LHCN-M2 (cell line): ENCODE measurements at regions not wholly inside any gene's neighbourhood (a gene's known extent, or its start where the extent isn't known, plus 50 kb on each side); places are given as distances from the start of the nearest gene placed in this dataset.

Experiments used
- DNase-seq: peaks from one replicate; pipeline ENCODE4 v3.0.0-alpha.2; 2012; ENCODE audit warnings: low read depth

DNA sequence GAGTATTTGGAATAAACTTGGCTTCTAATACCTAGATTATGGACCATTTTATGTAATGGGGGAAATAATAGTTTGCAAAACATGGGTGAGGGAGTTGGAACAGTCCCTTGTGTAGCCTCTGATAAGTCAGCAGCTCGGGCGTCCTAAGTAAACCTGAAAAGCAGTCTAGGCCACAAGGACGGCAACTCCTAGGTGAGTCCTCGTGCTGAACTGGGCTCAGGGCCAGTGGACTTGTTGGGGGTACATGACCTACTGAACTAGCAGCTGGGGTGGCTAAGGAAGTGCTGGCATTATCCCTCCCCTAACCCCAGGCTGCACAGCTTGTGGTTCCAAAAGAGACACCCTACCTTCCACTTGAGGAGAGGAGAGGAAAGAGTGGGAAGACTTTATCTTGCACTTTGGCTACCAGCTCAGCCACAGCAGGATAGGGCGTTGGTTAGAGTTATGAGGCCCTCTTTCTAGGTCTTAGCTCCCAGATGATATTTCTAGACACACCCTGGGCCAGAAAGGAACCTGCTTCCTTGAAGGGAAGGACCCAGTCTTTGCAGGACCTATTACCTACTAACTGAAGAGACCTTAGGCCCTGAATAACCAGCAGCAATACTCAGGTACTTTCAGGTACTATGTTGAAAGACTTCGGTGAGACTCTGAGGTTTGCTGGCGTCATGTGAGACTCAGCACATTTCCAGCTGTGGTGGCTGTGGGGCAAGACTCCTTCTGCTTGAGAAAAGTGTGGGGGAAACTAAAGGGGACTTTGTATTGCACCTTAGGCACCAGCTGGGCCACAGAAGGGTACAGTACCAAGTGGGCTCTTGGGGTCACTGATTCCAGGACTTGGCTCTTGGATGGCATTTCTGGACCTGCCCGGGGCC is 71.0 kb downstream of the AQP4 start:
- DNase-seq = no peak

DNA sequence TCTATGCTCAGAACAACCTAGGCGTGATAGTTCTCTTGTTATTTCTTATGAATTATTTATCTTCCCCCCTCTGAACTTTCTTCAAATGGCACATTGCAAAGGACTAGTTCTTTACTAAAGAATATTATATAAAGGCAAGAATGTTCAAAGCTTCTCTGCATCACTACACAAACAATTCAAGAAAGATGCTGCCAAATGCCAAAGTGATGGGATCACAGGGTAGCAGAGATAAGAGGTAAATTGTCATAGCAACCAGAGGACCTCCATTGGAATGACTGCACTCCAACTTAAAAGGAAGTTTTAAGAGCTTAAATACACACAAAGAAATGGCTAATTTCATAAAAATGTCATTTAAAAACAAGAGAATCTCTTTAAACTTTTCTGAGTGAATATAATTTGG is 72.8 kb downstream of the AQP4 start:
- no peak for DNase-seq

DNA sequence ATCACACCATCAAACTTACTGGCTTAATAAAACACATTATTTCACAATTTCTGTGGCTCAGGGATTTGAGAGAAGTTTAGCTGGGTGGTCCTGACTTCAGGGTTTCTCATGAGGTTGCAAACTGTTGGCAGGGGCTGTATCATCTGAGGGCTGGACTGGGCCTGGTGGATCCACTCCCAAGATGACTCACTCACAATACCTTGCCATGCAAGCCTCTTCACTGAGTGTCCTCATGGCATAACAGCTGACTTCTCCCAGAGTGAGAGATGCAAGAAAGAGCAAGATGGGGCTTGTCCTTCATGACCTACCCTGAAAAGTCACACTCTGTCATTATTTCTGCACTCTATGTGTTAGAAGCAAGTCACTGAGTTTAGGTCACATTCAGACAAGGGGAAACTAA is 73.8 kb downstream of the AQP4 start:
- no peak for DNase-seq

DNA sequence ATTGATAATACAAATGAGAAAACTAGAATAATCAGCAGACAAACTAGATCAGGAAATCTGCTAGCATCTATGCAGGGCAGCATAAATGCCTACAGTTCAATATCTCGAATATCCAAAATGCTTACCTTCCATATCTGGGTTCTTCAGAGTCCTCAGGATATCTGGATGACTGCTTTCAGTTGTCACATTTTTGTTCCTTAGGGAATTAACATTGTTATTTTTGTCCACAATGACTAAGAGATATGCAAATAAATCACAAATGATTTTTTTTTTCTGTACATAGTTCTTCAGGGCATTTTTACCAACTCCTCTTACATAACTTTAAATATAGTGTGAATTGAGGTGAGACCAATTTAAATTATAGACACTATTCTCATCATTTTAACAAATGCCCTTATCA is 80.9 kb downstream of the AQP4 start:
- no peak for DNase-seq

DNA sequence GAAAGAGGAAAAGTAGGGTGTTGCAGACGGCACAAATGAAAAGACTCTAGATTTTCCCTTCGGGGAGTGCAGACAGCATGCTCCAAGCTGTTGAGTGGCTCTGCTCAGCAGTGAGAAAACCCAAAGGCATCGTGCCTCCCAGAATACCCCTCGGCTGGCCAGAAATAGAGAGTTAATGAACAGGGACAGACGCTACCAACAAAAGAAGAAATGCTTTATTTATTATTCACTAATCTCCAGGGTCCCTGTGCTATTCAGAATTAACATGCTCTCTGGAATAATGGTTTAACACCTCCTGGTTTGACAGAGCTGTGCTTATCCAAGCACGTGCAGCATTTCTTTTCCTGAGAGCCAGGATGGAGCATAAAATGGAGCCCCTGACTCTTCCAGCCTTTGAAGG is 82.3 kb downstream of the AQP4 start:
- DNase-seq = no peak

DNA sequence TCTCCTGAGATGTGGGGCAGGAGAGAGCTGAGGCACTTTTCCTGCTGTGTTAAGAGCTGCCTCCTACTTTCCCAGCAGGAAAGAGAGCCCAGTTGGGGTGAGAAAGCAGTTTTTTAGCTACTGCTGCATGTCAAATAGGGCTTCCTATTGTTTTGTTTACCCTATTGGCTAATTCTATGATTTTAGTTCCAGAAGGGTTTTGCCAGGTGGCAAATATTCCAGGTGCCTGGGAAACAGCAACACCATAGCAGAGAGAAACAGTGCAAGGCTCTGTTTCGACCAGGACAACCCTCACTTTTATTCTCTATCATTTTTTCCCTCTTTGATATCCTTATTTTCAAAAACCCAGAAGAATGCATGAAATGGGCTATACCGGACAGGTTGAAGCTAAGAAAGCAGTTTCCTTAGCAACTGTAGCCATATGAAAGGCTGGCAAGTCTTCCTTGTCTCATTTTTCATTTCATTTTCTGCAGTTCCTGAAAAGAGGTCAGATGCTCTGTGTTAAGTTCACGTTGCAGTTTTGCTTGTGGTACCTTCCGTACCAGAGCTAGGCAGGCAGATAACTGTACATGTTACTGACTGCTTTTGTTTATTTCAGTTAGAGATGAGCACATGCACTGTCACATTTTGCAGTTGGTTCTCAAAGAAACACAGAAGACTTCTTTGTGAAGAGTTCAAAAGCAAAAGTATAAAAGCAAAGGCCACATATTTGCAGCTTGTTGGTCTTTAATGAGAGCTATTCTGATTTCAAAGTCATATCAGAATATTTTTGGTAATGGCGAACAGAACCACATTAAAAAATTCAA is 84.8 kb downstream of the AQP4 start:
- DNase-seq = no peak

DNA sequence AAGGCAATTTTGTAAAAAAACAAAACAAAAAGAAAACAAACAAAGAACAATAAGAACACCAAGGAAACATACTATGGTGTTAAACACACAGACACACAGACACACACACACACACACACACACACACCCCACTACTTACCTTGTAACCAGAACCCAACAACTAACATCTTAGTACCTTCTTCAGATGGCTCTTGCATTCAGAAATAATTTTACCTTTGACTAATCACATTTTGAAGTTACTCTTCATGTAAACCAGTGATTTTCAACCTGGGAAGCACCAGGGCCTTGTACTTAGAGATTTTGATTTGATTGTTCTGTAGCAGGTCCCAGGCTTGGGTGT is 87.5 kb downstream of the AQP4 start:
- no peak for DNase-seq

DNA sequence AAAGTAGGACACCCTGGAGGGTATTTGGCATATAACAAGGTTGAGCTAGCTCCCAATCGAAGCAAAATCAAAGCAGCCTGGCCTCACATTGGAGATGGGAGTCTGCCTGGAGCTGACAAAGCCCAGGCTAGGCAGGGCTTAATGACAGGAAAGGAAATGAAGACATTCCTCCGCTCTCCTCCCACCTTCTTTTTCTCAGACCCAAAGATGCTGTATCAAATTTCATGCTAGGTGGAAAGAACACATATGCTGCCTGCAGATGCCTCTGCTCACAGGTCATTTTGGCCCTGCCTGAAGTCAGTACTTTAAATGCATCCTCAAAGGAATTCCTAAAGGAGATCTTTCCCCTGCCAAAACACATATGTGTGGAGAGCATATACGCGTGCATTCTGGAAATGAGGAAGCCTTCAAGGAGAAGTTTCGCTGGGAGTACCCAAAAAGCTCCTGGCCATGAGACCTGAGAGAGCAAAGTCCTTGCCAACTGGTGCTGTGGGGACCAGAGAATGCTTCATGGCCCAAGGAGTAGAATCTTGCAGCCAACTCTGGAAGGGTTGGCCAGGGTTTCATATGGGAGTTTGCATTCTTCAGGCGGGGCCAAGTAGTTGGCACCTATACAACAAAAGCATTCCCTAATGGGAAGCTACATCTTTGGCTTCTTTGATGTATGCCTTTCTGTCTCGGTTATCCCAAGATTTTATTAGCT is 88.0 kb downstream of the AQP4 start:
- no peak for DNase-seq

DNA sequence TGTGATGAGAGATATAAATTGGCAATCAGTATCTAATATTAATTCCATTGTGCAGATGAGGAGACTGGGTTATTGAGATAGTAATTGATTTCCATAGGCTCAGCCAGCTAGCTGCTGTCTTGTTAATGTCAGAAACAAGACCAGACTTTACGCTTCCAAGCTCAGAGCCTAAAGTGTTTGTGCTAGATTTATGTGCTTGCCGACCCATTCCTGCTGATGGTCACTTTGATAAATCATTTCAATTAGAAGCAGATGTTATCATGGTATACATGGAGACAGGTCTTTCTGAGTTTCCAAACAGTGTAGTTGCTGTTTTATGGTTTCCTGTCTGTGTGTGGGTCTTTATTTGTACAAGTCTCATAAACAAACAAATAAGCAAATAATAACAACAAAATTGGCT is 92.8 kb downstream of the AQP4 start:
- no peak for DNase-seq

DNA sequence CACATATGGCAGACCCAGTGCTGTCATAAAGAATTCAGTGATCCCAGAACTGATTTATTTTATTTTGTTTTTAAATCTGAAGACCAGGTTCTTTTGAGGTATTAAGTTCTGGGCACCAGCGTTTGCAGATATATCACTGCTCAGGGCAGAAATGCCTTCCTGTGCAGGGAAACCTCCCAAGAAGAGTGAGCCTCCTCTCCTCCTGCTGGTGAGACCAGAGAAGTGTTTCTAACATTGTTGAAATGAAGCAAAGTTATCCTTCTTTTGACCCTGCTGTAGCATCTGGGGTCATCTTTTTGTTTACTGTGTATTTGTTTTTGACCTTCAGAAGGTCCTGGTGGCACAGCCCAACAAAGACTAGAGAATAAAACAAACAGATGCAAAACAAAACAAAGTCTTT is 94.0 kb downstream of the AQP4 start:
- no peak for DNase-seq

DNA sequence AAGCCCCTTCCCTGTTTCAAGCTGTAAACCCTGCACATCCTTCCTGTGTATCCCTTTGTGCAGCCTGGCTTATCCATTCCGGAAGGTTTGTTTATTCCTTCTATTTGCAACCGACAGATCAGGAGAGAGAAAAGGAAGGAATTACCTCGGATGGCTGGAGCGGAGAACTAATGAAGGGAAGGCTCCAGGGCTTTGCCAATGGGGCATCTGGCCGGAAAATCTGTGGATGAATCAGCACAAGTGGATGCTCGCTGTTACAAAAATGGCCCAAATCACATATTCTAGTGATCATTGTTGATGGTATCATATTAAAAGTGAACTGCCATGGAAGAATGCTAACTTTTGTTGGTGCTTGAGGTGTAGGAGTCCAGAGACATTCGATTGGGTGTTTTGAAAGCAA is 97.1 kb downstream of the AQP4 start:
- DNase-seq = no peak

DNA sequence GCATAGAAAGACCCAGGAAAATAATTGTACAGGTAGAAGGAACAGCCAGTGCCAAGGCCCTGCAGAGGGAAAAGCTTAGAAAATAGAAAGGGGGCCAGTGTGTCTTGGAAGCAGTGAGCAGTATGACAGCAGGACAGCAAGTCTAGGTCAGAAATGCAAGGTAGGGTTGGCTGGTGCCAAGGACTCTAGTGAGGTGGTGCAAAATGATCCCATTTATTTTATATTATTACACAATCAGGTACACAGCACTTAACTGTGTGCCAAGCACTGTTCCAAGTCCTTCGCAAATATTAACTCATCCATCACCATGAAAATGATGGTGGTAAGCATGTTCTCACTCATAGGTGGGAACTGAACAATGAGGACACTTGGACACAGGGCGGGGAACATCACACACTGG is 100.0 kb downstream of the AQP4 start:
- no peak for DNase-seq

DNA sequence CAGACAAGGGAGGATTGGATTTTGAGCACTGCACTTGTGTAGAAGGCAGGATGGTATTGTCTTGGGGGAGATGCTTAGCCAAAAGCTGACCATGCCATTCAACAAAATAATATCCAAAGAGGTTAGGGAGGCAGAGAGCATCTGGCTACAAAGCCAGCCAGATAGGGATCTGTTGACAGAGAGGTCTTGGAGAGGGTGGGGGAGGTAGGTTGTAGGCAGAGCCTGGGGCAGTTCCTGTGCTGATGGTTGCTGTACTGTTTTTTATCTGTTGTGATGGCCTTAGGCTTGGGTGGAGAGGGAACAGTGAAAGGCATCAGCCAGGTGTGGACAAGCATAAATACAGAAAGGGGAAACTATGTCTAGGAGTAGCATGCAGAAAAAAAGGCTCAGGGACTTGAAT is 100.9 kb downstream of the AQP4 start:
- no peak for DNase-seq

DNA sequence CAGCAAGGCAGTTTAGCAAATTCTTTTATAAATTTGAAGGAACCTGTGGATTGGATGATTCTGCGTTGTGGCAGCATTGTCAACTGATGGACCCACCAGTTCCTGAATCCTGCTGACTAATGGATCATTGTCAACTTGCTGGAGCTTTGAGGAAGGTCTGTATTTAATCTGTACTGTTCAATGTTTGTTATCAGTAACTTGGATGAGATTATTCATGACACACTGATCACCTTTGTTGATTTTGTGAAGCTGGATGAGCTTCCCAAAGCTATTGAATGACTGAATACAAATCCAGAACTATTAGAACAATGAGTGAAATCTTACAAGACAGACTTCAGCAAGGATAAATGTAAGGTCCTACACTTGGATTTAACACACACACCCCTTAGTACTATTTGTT is 101.3 kb downstream of the AQP4 start:
- DNase-seq = no peak

DNA sequence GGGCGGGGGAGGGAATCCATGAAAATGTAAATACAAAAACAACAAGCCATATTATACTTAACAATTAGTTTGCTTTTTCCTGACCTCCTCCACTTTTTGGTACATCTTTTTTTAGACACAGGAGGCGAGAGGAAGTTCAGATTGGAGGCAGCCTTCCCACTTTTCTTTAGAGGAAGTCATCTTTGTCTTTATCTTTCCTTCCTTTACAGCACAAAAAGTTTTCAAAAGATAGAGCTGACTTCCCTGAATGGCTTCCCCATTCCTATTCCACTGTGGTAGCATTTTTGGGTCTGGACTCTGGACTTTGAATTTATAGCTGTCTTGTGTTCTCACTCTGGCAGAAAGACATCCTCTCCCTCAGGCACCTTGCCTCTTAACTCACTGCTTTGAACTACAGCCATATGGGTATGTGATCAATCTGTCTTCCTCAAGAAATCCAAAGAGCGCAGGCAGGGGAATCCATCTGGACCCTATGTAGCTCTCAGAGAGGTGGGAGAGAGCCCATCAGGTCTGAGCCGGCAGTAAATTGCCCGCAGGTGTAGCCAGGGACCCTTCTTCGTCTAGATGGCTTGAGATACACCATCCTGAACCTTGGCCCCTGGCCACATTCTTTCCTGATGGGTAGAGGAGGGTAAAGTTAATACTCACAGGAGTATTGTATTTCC is 101.9 kb downstream of the AQP4 start:
- DNase-seq = no peak

DNA sequence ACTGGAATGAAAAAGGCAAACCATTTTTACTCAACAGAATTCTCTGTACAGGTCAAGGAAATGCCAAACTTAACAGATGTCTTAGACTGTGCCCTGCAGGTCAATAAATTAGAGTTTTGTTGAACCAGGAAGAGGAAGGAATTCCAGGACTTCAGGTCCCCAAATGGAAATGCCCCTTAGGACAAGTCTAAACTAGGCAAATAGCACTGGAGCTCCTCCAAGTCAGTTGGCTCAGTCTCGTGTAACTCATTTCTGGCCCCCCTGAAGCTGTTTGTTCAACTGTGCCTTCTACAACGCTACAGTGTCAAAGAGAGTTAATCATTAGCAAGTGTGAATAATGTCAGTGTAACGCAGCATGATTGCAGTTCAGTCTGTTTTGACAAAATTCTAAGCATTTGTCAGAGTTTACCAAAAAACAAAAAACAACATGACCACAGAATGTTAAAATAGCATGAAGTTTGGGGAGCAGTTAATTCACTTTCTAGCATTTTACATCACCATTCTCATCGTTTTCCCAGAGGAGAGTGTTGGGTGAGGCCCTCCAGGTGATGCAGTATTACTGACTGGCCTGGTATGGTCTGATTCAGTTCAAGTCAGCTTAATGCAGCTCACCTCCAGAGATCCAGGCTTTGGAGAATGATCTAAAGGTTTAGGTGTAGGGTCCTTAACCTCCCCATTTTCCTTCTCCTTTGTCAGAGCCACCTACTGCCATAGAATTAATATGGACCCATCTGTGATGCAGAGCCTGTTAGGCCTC is 108.1 kb downstream of the AQP4 start:
- DNase-seq = no peak

DNA sequence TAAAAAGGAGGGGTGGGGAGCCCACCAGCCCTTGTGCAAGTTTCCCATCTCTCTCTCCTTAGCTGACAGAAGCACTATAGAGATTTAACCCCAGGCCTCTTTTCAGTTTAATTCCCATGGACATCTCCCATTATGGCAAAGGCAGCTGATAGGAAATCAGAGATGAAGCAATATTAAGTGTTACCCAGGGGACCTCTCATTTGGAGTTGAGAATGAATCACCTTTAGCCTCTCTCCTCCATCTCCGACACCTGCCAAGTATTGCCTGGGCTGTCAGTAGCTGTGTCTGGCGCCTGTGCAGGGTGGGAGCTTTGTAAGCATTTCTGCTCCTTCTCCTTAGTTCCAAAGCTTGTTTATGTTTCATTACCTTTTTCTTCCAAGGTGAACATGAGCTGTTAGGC is 109.0 kb downstream of the AQP4 start:
- DNase-seq = no peak

DNA sequence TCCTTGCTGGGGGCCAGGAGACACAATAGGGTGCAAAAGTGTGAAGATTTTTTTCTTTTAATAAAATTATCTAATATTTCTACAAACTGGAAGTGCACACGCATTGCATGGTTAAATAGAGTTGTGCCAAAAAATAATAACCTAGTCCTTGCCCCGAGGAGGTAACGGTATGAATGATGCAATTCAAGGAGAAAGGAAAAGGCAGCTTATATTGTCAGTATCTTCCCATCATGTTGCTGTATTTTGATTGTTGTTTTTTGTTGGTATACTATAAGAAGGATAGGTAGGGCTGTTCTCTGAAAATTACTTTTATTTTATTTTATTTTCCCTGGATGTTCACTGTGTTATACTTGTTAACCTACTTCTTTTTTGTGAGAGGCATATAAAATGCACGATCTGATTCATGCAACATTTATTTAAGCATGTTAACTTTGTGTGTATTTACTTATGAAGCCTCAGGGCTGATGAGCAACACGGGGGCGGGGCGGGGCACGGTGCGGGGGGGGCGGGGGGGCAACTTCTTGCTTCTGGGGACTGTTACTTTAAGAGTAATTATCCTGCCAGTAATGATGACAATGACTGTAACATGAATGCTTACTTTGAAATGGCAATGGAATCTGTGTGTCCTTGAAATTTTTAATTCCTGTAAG is 118.6 kb downstream of the AQP4 start:
- no peak for DNase-seq

DNA sequence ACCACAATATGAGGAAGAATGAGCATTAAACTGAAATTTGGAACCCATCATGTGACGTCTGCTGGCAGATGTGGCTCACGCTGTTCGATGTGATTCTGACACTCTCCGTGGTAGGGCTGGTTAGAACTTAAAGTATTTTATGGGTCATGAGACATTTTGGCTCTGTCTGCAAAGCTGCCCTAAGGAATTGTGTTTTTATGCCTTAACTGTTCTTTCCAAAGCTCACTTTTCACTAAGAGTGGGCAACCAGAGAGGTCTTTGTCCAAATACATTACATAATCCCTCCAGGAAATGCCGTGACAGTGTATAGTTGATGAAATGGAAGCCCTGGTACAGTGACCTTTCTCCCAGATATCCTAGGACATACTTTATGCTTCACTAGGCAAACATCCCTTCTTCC is 119.1 kb downstream of the AQP4 start:
- DNase-seq = no peak

DNA sequence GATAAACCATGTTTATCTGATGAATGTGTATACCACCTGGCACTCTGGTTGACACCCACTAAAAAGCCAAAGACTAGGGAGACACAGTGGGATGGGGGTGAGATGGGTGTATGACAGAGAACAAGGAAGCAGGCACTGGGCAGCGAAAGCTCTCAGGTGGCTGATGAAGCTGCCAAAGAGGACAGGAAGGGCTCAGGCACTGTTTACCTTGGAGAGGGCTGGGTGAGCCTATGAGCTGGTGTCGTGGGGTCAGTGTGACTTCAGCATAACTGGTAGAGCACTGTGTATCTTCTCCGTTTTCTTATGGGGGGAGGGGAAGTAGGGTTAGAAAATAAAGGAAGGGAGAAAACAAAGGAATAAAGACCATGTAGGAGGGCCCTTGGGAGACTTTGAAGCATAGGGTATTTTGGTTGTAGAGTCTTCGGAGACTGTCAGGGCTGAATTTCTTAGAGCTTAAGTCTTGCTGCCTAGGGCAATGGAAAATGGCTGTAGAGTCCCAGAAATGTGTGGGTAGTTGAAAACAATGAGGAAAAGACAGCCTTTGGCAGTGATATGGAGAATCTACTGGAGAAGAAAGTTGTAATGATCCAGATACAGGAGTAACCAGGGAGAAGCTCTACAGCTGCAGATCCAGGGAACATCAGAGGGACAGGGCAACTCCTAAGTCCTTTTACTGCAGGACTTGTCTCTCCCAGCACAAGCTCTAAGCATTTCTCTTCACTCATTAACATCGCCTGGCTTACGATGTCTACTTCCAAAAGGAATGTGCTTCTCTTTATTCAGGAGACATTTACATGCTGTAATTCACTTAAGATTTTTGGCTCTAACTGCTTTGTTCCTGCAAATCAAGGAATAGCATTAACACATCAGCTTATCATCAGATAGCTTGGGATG is 120.0 kb downstream of the AQP4 start:
- DNase-seq = no peak
